Loucy (cell line): ENCODE measurements at regions not wholly inside any gene's neighbourhood (a gene's known extent, or its start where the extent isn't known, plus 50 kb on each side); places are given as distances from the start of the nearest gene placed in this dataset.

Experiments
- H2AFZ ChIP-seq: fragments of 200-600 bp; sonication (generic); 2 replicates; pipeline ENCODE4 v1.6.0; 2016; ENCODE audit warnings: antibody characterized with exemption, mild to moderate bottlenecking, low read length, moderate library complexity
- H3F3A ChIP-seq: fragments of 200-600 bp; 2 replicates; pipeline ENCODE4 v1.6.0; 2016; ENCODE audit warnings: antibody characterized with exemption, low read depth, mild to moderate bottlenecking
- H3K27me3 ChIP-seq: fragments of 200-600 bp; sonication (generic); 2 replicates; pipeline ENCODE4 v1.6.1; 2014; ENCODE audit warnings: low read length, mild to moderate bottlenecking; ENCODE audit not compliant: insufficient read depth, poor library complexity, severe bottlenecking
- H3K36me3 ChIP-seq: fragments of 200-600 bp; sonication (generic); 2 replicates; pipeline ENCODE4 v1.6.1; 2016; ENCODE audit warnings: low read length; ENCODE audit not compliant: insufficient read depth
- H3K4me1 ChIP-seq: fragments of 200-600 bp; sonication (generic); 2 replicates; pipeline ENCODE4 v1.5.1; 2014; ENCODE audit warnings: low read length, mild to moderate bottlenecking; ENCODE audit not compliant: insufficient read depth, poor library complexity, severe bottlenecking
- H3K4me2 ChIP-seq: fragments of 200-600 bp; sonication (generic); 2 replicates; pipeline ENCODE4 v1.6.0; 2014; ENCODE audit warnings: antibody characterized with exemption, low read length, low read depth, mild to moderate bottlenecking; ENCODE audit not compliant: poor library complexity, severe bottlenecking
- H3K4me3 ChIP-seq: fragments of 200-600 bp; sonication (generic); 2 replicates; pipeline ENCODE4 v1.5.1; 2014; ENCODE audit warnings: low read length, mild to moderate bottlenecking, mixed read lengths; ENCODE audit not compliant: poor library complexity, severe bottlenecking
- H3K79me2 ChIP-seq: fragments of 200-600 bp; sonication (generic); 2 replicates; pipeline ENCODE4 v1.6.1; 2014; ENCODE audit warnings: low read length; ENCODE audit not compliant: insufficient read depth
- H3K9ac ChIP-seq: fragments of 200-600 bp; sonication (generic); 2 replicates; pipeline ENCODE4 v1.6.0; 2014; ENCODE audit warnings: mild to moderate bottlenecking, low read depth, low read length, moderate library complexity; ENCODE audit not compliant: poor library complexity, severe bottlenecking
- H3K9me2 ChIP-seq: fragments of 200-600 bp; sonication (generic); replicated peaks from 2 replicates; pipeline ENCODE4 v1.6.1; 2016; ENCODE audit warnings: low read depth, low read length, mixed read lengths
- H3K9me3 ChIP-seq: fragments of 200-600 bp; sonication (generic); 2 replicates; pipeline ENCODE4 v1.6.1; 2014; ENCODE audit warnings: mild to moderate bottlenecking, antibody characterized with exemption, low read length, low read depth; ENCODE audit not compliant: insufficient read depth
- H4K20me1 ChIP-seq: fragments of 200-600 bp; sonication (generic); 2 replicates; pipeline ENCODE4 v1.6.0; 2014; ENCODE audit warnings: antibody characterized with exemption, low read length, mild to moderate bottlenecking; ENCODE audit not compliant: insufficient read depth, poor library complexity, severe bottlenecking
- CTCF ChIP-seq: fragments of 200-600 bp; sonication (generic); conservative IDR thresholded peaks from 2 replicates; pipeline ENCODE4 v1.5.1; 2014; ENCODE audit warnings: mild to moderate bottlenecking, antibody characterized with exemption, low read length
- EZH2phosphoT487 ChIP-seq: fragments of 200-600 bp; IDR thresholded peaks from 2 replicates; pipeline ENCODE4 v1.6.1; 2018; ENCODE audit warnings: antibody characterized with exemption, mild to moderate bottlenecking, moderate library complexity, borderline replicate concordance

- no peaks in the 10 kb centered on the region for H3K27me3 ChIP-seq
- H3F3A ChIP-seq: no peaks in the 10 kb centered on the region
- no peaks in the 10 kb centered on the region for H3K4me1 ChIP-seq
- no peak overlapping the region for H3K9ac ChIP-seq
- no peak overlapping the region for H3K4me2 ChIP-seq
- no peaks in the 10 kb centered on the region for H3K9me2 ChIP-seq
- H3K36me3 ChIP-seq: no peaks in the 10 kb centered on the region
- H3K4me3 ChIP-seq: no peak overlapping the region
- no peaks in the 10 kb centered on the region for H3K9me3 ChIP-seq
- no peaks in the 10 kb centered on the region for H4K20me1 ChIP-seq
- H2AFZ ChIP-seq: no peak overlapping the region
- H3K79me2 ChIP-seq: no peaks in the 10 kb centered on the region
- TF ChIP-seq CTCF: no peak
- no peak for TF ChIP-seq EZH2phosphoT487
Measured at GRCh38 chr3:89702404-89702803, 595.0 kb downstream of the EPHA3 start.

- no peaks in the 10 kb centered on the region for H3K27me3 ChIP-seq
Measured at GRCh38 chr3:89713196-89713595, 605.8 kb downstream of the EPHA3 start.

GRCh38 chr3:89714237-89714636 is 606.8 kb downstream of the EPHA3 start:
- H3K9me2 ChIP-seq: no peaks in the 10 kb centered on the region
- H3K9me3 ChIP-seq: no peaks in the 10 kb centered on the region
- no peaks in the 10 kb centered on the region for H3K36me3 ChIP-seq
- H3K4me3 ChIP-seq: no peak overlapping the region
- no peaks in the 10 kb centered on the region for H3F3A ChIP-seq
- no peaks in the 10 kb centered on the region for H3K79me2 ChIP-seq
- H2AFZ ChIP-seq: no peak overlapping the region
- H3K9ac ChIP-seq: no peak overlapping the region
- no peaks in the 10 kb centered on the region for H3K27me3 ChIP-seq
- H3K4me2 ChIP-seq: no peak overlapping the region
- TF ChIP-seq EZH2phosphoT487 (no peak), CTCF (no peak)
- H3K4me1 ChIP-seq: no peaks in the 10 kb centered on the region
- no peaks in the 10 kb centered on the region for H4K20me1 ChIP-seq

More at GRCh38 chr3:89713196-89713595, 605.8 kb downstream of the EPHA3 start:
- Histone ChIP-seq H3K79me2 (no peaks in the 10 kb centered on the region), H3K4me1 (no peaks in the 10 kb centered on the region), H3K9ac (no peak overlapping the region), H3K4me3 (no peak overlapping the region), H3K9me3 (no peaks in the 10 kb centered on the region), H3K36me3 (no peaks in the 10 kb centered on the region), H3K9me2 (no peaks in the 10 kb centered on the region), H3F3A (no peaks in the 10 kb centered on the region), H3K4me2 (no peak overlapping the region), H2AFZ (no peak overlapping the region), H4K20me1 (no peaks in the 10 kb centered on the region)
- TF ChIP-seq CTCF (no peak), EZH2phosphoT487 (no peak)
